OCI-LY7 (cell line): ENCODE measurements at regions not wholly inside any gene's neighbourhood (a gene's known extent, or its start where the extent isn't known, plus 50 kb on each side); places are given as distances from the start of the nearest gene placed in this dataset.

Experiments
- BruUV-seq: library from RNA; stranded (reverse); fragments of 400-500 nt; replicated peaks from 2 replicates; lab custom pipeline; 2021; lab: Mats Ljungman, UMichigan
- CTCF ChIA-PET: fragments of 300-600 bp; sonication (Branson Sonifier 250); formaldehyde crosslinking; loops from one replicate; lab custom pipeline; 2022; ENCODE audit warnings: antibody characterized with exemption; ENCODE audit not compliant: unreplicated experiment; lab: Charles Lee
- POLR2A ChIA-PET: fragments of 300-600 bp; sonication (Branson Sonifier 250); formaldehyde crosslinking; loops from one replicate; lab custom pipeline; 2022; ENCODE audit warnings: antibody characterized with exemption; lab: Charles Lee
- DNase-seq: peaks from one replicate; pipeline ENCODE4 v3.0.0-alpha.2; 2015; ENCODE audit warnings: low spot score
- H2AFZ ChIP-seq: fragments of 200-600 bp; sonication (generic), shearing (Covaris generic); 2 replicates; pipeline ENCODE4 v1.6.1; 2014; ENCODE audit warnings: mild to moderate bottlenecking, antibody characterized with exemption, low read length, moderate library complexity
- H3K27ac ChIP-seq: fragments of 200-600 bp; sonication (generic); 2 replicates; pipeline ENCODE4 v1.5.1; 2014; ENCODE audit warnings: mixed run types, low read depth, mild to moderate bottlenecking, moderate library complexity, low read length, inconsistent platforms; ENCODE audit not compliant: poor library complexity, severe bottlenecking
- H3K36me3 ChIP-seq: fragments of 200-600 bp; sonication (generic); 2 replicates; pipeline ENCODE4 v1.6.1; 2014; ENCODE audit warnings: mild to moderate bottlenecking, antibody characterized with exemption, low read length, moderate library complexity, mixed read lengths; ENCODE audit not compliant: insufficient read depth
- H3K4me1 ChIP-seq: fragments of 200-600 bp; sonication (generic); 2 replicates; pipeline ENCODE4 v1.5.1; 2014; ENCODE audit warnings: mild to moderate bottlenecking, low read length; ENCODE audit not compliant: insufficient read depth, poor library complexity, severe bottlenecking
- H3K4me2 ChIP-seq: fragments of 200-600 bp; sonication (generic); 2 replicates; pipeline ENCODE4 v1.6.1; 2014; ENCODE audit warnings: mild to moderate bottlenecking, low read length
- H3K4me3 ChIP-seq: fragments of 200-600 bp; sonication (generic); 2 replicates; pipeline ENCODE4 v1.5.1; 2014; ENCODE audit warnings: mild to moderate bottlenecking, low read depth, low read length; ENCODE audit not compliant: poor library complexity, severe bottlenecking
- H3K79me2 ChIP-seq: fragments of 200-600 bp; sonication (generic); 2 replicates; pipeline ENCODE4 v1.6.1; 2016; ENCODE audit warnings: low read depth, mild to moderate bottlenecking, low read length, moderate library complexity, mixed read lengths; ENCODE audit not compliant: insufficient read depth
- H3K9me2 ChIP-seq: fragments of 200-600 bp; sonication (generic); 2 replicates; pipeline ENCODE4 v1.6.1; 2016; ENCODE audit warnings: mild to moderate bottlenecking, low read length, mixed read lengths; ENCODE audit not compliant: insufficient read depth
- H3K9me3 ChIP-seq: fragments of 200-600 bp; sonication (generic); 2 replicates; pipeline ENCODE4 v1.6.1; 2014; ENCODE audit warnings: mild to moderate bottlenecking, mixed run types, low read length, mixed read lengths
- H4K20me1 ChIP-seq: fragments of 200-600 bp; sonication (generic); 2 replicates; pipeline ENCODE4 v1.6.1; 2014; ENCODE audit warnings: mild to moderate bottlenecking, antibody characterized with exemption, low read length, moderate library complexity, mixed read lengths; ENCODE audit not compliant: insufficient read depth
- CTCF ChIP-seq: fragments of 200-600 bp; sonication (generic); conservative IDR thresholded peaks from 2 replicates; pipeline ENCODE4 v1.5.1; 2014; ENCODE audit warnings: mild to moderate bottlenecking, antibody characterized with exemption, low read length, moderate library complexity, mixed read lengths
- EZH2phosphoT487 ChIP-seq: fragments of 200-600 bp; sonication (generic); IDR thresholded peaks from 2 replicates; pipeline ENCODE4 v1.6.1; 2018; ENCODE audit warnings: low read depth, borderline replicate concordance, mild to moderate bottlenecking, mixed run types, antibody characterized with exemption, low read length, moderate library complexity, mixed read lengths
- intact Hi-C: fragments of 100-400 bp; cut with micrococcal nuclease; formaldehyde crosslinking; loops from one replicate; pipeline ENCODE4 v1.10.0; 2022; ENCODE audit not compliant: unreplicated experiment

GRCh38 chr22:26857169-26857568 is 199.8 kb downstream of the MIAT start:
- H3K9me3 ChIP-seq, result no peaks in the 10 kb centered on the region
- no peaks in the 10 kb centered on the region for H4K20me1 ChIP-seq
- no peaks in the 10 kb centered on the region for H3K36me3 ChIP-seq
- H3K9me2 ChIP-seq, result no peaks in the 10 kb centered on the region
- no peak for DNase-seq
- no peak overlapping the region for H3K4me2 ChIP-seq
- H3K4me3 ChIP-seq, result no peak overlapping the region
- no peaks in the 10 kb centered on the region for H3K79me2 ChIP-seq
- POLR2A ChIA-PET, result no interaction called here
- H2AFZ ChIP-seq, result no peak overlapping the region
- H3K4me1 ChIP-seq, result no peaks in the 10 kb centered on the region
- no TSS peak for BruUV-seq
- TF ChIP-seq EZH2phosphoT487 (no peak), CTCF (no peak)
- CTCF ChIA-PET, result no interaction called here
- intact Hi-C loops, result no loop called here
- H3K27ac ChIP-seq, result no peak overlapping the region

GRCh38 chr22:26860301-26860700 is 202.9 kb downstream of the MIAT start:
- TF ChIP-seq EZH2phosphoT487, result no peak
- no peak for TF ChIP-seq CTCF
- Histone ChIP-seq H3K4me1 (no peaks in the 10 kb centered on the region), H3K9me3 (no peaks in the 10 kb centered on the region), H2AFZ (no peak overlapping the region), H3K4me3 (no peak overlapping the region), H3K9me2 (no peaks in the 10 kb centered on the region), H4K20me1 (no peaks in the 10 kb centered on the region), H3K79me2 (no peaks in the 10 kb centered on the region), H3K36me3 (no peaks in the 10 kb centered on the region), H3K4me2 (no peak overlapping the region), H3K27ac (no peak overlapping the region)
- ChIA-PET CTCF (no interaction called here), POLR2A (no interaction called here)
- intact Hi-C loops, result no loop called here
- no TSS peak for BruUV-seq
- DNase-seq, result no peak

GRCh38 chr22:26865021-26865420 is 207.6 kb downstream of the MIAT start:
- CTCF ChIA-PET, result no interaction called here

More at GRCh38 chr22:26865021-26865420, 207.6 kb downstream of the MIAT start:
- Histone ChIP-seq H2AFZ (no peak overlapping the region), H3K9me2 (no peaks in the 10 kb centered on the region), H3K4me3 (no peak overlapping the region), H4K20me1 (no peaks in the 10 kb centered on the region), H3K36me3 (no peaks in the 10 kb centered on the region), H3K4me2 (no peak overlapping the region), H3K4me1 (no peaks in the 10 kb centered on the region), H3K27ac (no peak overlapping the region), H3K79me2 (no peaks in the 10 kb centered on the region), H3K9me3 (no peaks in the 10 kb centered on the region)
- no TSS peak for BruUV-seq
- POLR2A ChIA-PET, result no interaction called here
- intact Hi-C loops, result no loop called here
- DNase-seq, result no peak
- TF ChIP-seq CTCF (no peak), EZH2phosphoT487 (no peak)
